ENCODE measurements at regions not wholly inside any gene's neighbourhood (a gene's known extent, or its start where the extent isn't known, plus 50 kb on each side); places are given as distances from the start of the nearest gene placed in this dataset.
A peak's percentile ranks its signal among the peaks of the same experiment; 100 is the strongest.

- peak overlapping the region; percentile 78 for H3K4me3 Mint-ChIP-seq
- H3K4me1 Mint-ChIP-seq (ENCODE audit: low read depth), result peaks cover 37% of the 10 kb centered on the region
- no peaks in the 10 kb centered on the region for H3K27me3 Mint-ChIP-seq
Observed at GRCh38 chr1:84090447-84091245, 53.4 kb upstream of the PRKACB start.

DNA sequence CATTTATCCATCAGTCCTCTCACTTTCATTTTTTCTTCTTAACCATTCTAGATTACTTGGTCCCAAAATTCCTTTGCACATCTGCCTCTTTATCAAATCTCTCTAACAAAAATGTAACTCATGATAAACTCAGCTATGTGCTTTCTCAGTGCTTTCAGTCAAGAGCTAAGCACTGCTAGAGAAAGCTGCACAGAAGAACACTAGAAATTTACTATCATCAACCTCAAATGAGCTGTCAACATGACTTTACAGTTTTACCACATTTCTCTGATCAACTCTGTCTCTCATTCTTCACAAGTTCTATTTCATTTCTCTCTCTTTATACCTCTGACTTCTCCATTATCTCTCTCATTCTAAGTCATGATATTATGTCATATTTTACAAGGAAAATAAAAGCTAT is 54.2 kb upstream of the PRKACB start:
- Mint-ChIP-seq H3K4me3 (no peak overlapping the region), H3K4me1 (ENCODE audit: low read depth) (peaks cover 37% of the 10 kb centered on the region), H3K27ac (peak overlapping the region; percentile 6)

More at GRCh38 chr1:84090447-84091245, 53.4 kb upstream of the PRKACB start:
- H3K27ac Mint-ChIP-seq, result peak overlapping the region; percentile 76
- no peaks in the 10 kb centered on the region for H3K36me3 Mint-ChIP-seq (ENCODE audit: low read depth)
- no peaks in the 10 kb centered on the region for H3K9me3 Mint-ChIP-seq

GRCh38 chr1:84089465-84089864 is 54.6 kb upstream of the PRKACB start:
- Mint-ChIP-seq H3K9me3 (no peaks in the 10 kb centered on the region), H3K4me1 (ENCODE audit: low read depth) (peaks cover 37% of the 10 kb centered on the region), H3K27me3 (no peaks in the 10 kb centered on the region), H3K36me3 (ENCODE audit: low read depth) (no peaks in the 10 kb centered on the region), H3K27ac (peak overlapping the region; percentile 6), H3K4me3 (no peak overlapping the region)

More for the DNA sequence above, 54.2 kb upstream of the PRKACB start:
- no peaks in the 10 kb centered on the region for H3K36me3 Mint-ChIP-seq (ENCODE audit: low read depth)
- no peaks in the 10 kb centered on the region for H3K27me3 Mint-ChIP-seq
- no peaks in the 10 kb centered on the region for H3K9me3 Mint-ChIP-seq

DNA sequence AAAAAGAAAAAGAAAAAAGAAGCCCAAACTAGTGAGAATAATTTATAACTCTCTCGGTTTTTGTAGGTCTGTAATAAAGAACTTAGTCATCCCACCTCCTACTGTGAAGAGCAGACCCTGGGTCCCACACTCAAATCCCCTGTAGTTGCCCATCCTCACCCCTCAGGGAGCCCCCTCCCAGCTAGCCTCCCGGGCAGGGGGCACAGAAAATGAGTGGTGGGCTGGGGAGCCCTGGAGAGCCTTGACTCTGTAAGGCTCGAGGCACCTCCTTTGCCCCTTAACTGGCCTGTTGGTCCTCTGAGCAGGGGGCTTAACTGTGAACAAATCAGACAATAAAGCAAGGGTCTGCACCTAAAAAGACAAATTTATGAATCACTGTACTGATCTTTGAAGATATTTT is 57.5 kb upstream of the PRKACB start:
- Mint-ChIP-seq H3K27ac (no peak overlapping the region), H3K4me3 (no peak overlapping the region), H3K9me3 (no peaks in the 10 kb centered on the region), H3K4me1 (ENCODE audit: low read depth) (peaks cover 30% of the 10 kb centered on the region), H3K36me3 (ENCODE audit: low read depth) (no peaks in the 10 kb centered on the region), H3K27me3 (no peaks in the 10 kb centered on the region)

GRCh38 chr1:84086189-84086588 is 57.9 kb upstream of the PRKACB start:
- no peaks in the 10 kb centered on the region for H3K9me3 Mint-ChIP-seq
- no peak overlapping the region for H3K27ac Mint-ChIP-seq
- H3K36me3 Mint-ChIP-seq (ENCODE audit: low read depth), result no peaks in the 10 kb centered on the region

GRCh38 chr1:84083307-84083706 is 60.8 kb upstream of the PRKACB start:
- Mint-ChIP-seq H3K4me3 (no peak overlapping the region), H3K36me3 (ENCODE audit: low read depth) (no peaks in the 10 kb centered on the region), H3K9me3 (no peaks in the 10 kb centered on the region), H3K27me3 (no peaks in the 10 kb centered on the region), H3K4me1 (ENCODE audit: low read depth) (peaks cover 9% of the 10 kb centered on the region), H3K27ac (no peak overlapping the region)

More at GRCh38 chr1:84086189-84086588, 57.9 kb upstream of the PRKACB start:
- Mint-ChIP-seq H3K4me3 (no peak overlapping the region), H3K4me1 (ENCODE audit: low read depth) (peaks cover 27% of the 10 kb centered on the region), H3K27me3 (no peaks in the 10 kb centered on the region)

DNA sequence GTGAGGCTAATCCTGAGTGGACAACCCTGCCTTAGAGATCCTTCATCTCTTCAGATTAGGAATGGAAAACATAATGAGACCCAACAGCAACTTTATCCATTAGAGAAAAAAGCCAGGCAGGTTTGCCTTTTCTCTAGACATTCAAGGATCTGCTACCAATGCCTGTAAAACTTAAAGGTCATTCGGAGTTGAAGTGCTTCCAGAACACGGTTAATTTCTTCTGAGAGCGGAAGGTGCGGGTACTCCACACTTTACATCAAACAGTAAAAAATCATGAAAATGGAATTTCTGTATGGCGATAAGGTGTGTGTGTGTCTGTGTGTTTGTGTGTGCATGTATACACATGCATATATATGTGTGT is 65.2 kb upstream of the PRKACB start:
- Mint-ChIP-seq H3K27ac (no peak overlapping the region), H3K4me1 (ENCODE audit: low read depth) (peaks cover 18% of the 10 kb centered on the region), H3K27me3 (no peaks in the 10 kb centered on the region), H3K36me3 (ENCODE audit: low read depth) (no peaks in the 10 kb centered on the region), H3K4me3 (peak overlapping the region; percentile 85), H3K9me3 (no peaks in the 10 kb centered on the region)

DNA sequence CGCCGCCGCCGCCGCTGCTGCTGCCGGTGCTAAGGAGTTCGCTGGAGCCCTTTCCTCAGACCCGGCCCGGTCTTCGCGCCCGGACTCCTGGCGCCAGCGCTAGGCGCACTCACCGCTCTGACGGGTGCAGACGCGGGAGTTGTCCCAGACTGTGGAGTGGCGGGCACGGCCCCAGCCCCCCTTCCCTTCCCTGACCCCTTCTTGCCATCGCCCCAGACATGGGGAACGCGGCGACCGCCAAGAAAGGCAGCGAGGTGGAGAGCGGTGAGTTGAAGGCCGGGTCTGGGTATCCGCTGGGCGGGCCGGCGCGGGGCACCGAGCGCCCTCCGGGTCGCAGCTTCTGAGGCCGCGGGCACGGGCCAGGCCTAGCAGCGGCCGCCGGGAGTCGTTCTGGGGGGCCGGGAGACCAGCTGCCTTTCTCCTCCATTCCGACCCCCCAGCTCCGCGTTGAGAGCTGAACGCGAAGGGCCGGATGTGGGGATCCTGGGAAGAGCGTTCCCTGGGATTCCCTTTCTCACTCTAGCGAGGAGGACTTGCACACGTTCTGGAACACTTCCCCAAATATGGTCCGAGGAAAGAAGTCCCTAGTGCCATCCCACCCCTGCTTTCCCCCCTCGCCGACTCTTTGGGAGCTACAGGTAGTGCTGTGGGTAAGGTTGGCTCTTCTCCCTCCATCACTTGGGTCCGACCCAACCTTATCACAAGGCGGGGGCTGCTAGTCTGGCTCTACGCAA is 65.8 kb upstream of the PRKACB start:
- Mint-ChIP-seq H3K36me3 (ENCODE audit: low read depth) (no peaks in the 10 kb centered on the region), H3K9me3 (no peaks in the 10 kb centered on the region), H3K4me3 (peak overlapping the region; percentile 85), H3K27ac (peak overlapping the region; percentile 70), H3K27me3 (no peaks in the 10 kb centered on the region), H3K4me1 (ENCODE audit: low read depth) (peaks cover 18% of the 10 kb centered on the region)

DNA sequence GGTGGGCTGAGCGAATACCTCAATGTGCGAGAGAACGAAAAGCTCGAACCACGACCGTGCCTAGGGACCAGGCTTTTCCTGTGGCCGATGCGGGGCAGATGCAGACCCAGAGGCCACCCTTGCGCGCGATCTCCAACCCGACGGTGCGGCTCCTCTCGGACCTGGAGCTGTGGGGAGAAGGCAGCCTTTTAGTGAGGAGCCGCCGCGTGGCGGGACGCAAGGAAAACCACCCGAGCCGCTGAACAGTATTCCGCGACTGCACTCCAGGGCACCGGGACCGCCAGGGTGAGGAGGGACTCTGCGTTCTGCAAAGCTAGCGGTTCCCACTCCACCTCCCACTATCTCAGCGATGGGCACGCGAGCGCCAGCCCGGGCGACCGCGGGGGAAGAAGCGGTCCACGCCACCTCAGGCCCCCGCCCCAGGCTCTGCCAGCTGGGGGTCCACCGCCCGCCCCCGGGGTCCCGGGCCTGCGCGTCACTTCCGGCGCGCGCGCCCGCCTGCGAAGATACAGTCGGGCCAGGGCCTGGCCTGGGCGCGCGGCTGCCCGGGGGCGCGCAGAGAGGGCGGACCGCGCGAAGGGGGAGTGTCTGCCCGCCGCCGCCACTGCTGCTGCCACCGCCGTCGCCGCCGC is 66.5 kb upstream of the PRKACB start:
- peak overlapping the region; percentile 92 for H3K4me3 Mint-ChIP-seq
- H3K9me3 Mint-ChIP-seq, result no peaks in the 10 kb centered on the region
- H3K27ac Mint-ChIP-seq, result peak overlapping the region; percentile 91
- H3K27me3 Mint-ChIP-seq, result no peaks in the 10 kb centered on the region
- H3K36me3 Mint-ChIP-seq (ENCODE audit: low read depth), result no peaks in the 10 kb centered on the region
- H3K4me1 Mint-ChIP-seq (ENCODE audit: low read depth), result peaks cover 18% of the 10 kb centered on the region

DNA sequence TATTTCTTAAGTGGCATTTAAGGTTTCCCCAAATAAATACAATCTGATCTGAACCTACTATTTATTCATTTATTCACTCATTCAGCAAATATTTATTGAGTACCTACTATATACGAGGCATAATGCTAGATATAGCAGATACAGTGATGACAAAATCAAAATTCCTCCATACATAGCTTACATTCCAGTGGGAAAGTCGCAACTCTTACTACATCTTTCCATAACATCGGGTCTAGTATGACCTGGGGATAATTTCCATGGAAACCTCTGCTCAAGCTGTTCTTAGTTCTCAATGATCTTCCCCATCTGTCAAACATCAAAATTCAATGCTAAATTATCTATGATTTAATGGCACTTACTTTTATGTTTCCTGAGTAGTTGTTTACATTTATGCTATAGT is 70.8 kb upstream of the PRKACB start:
- peaks cover 9% of the 10 kb centered on the region for H3K4me1 Mint-ChIP-seq (ENCODE audit: low read depth)

DNA sequence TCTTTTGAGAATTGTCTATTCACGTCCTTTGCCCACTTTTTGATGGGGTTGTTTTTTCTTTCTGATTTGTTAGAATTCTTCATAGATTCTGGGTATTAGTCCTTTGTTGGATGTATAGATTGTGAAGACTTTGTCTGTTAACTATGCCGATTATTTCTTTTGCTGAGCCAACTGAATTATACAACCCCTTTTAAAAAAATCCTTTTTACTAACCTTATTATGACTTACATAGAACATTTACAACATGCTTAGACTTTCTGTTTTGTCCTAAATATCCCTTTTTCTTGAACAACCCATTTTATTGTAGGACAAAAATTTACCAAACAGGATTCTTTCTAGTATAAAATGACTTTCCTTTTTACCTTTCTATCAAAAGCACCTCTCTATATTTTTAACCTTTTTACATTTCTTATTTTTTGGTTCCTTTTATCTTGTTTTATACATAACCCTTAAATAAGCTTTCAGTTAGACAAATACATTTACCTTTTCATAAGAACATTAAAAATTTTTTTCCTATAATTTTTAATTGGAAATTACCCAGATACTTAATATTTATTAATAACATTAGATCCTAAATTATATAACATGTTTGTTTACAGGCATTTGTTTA is 70.4 kb upstream of the TTLL7 start:
- H3K4me1 Mint-ChIP-seq (ENCODE audit: low read depth), result no peaks in the 10 kb centered on the region
- peaks cover 23% of the 10 kb centered on the region for H3K27me3 Mint-ChIP-seq

More for the DNA sequence above, 70.8 kb upstream of the PRKACB start:
- peaks cover 8% of the 10 kb centered on the region for H3K36me3 Mint-ChIP-seq (ENCODE audit: low read depth)
- H3K9me3 Mint-ChIP-seq, result peaks cover 9% of the 10 kb centered on the region
- H3K4me3 Mint-ChIP-seq, result no peak overlapping the region
- peaks cover 6% of the 10 kb centered on the region for H3K27me3 Mint-ChIP-seq
- no peak overlapping the region for H3K27ac Mint-ChIP-seq

GRCh38 chr1:84062496-84062895 is 63.6 kb upstream of the TTLL7 start:
- Mint-ChIP-seq H3K9me3 (no peaks in the 10 kb centered on the region), H3K27me3 (peaks cover 34% of the 10 kb centered on the region), H3K4me3 (no peak overlapping the region), H3K27ac (no peak overlapping the region), H3K36me3 (ENCODE audit: low read depth) (no peaks in the 10 kb centered on the region), H3K4me1 (ENCODE audit: low read depth) (no peaks in the 10 kb centered on the region)

More for the DNA sequence above, 70.4 kb upstream of the TTLL7 start:
- H3K27ac Mint-ChIP-seq, result no peak overlapping the region
- no peak overlapping the region for H3K4me3 Mint-ChIP-seq
- peaks cover 8% of the 10 kb centered on the region for H3K36me3 Mint-ChIP-seq (ENCODE audit: low read depth)
- H3K9me3 Mint-ChIP-seq, result peaks cover 9% of the 10 kb centered on the region

DNA sequence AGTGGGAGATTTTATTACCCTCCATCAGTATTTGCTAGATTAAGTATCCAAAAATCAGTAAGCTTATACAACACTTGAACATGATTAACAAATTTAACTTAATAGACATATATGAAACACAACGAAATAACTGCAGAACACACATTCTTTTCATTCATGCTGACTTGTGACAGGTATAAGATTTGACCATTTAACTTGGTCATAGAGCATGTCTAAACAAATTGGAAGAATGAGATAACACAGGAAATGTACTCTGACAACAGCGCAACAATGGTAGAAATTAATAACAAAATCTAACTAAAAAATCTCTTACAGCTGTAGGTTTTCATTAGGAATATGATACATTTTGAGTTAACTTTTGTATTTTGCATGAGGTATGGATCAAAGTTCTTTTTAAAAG is 62.4 kb upstream of the TTLL7 start:
- H3K27me3 Mint-ChIP-seq, result peaks cover 27% of the 10 kb centered on the region
- H3K4me3 Mint-ChIP-seq, result no peak overlapping the region
- H3K4me1 Mint-ChIP-seq (ENCODE audit: low read depth), result no peaks in the 10 kb centered on the region

DNA sequence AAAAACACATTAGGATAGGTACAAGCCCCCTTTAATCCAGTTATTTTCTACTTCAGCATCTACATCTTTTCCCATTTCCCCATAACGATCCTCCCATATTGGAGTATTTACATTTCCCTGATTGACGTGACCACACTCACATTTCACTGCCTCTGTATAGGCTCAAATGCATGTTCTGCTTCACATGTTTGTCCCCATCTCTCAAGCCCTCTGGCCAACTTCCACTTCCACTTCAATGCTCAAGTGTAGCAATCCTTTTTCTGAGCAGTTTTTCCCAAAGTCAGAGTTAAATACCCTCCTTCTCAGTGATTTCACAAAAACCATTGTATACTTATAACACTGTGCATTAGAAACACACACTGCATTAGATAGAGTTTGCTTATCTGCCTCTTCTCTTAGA is 61.8 kb upstream of the TTLL7 start:
- no peaks in the 10 kb centered on the region for H3K4me1 Mint-ChIP-seq (ENCODE audit: low read depth)
- H3K27ac Mint-ChIP-seq, result no peak overlapping the region
- no peak overlapping the region for H3K4me3 Mint-ChIP-seq
- no peaks in the 10 kb centered on the region for H3K9me3 Mint-ChIP-seq
- H3K27me3 Mint-ChIP-seq, result peaks cover 26% of the 10 kb centered on the region
- H3K36me3 Mint-ChIP-seq (ENCODE audit: low read depth), result no peaks in the 10 kb centered on the region

More for the DNA sequence above, 62.4 kb upstream of the TTLL7 start:
- Mint-ChIP-seq H3K9me3 (no peaks in the 10 kb centered on the region), H3K27ac (no peak overlapping the region), H3K36me3 (ENCODE audit: low read depth) (no peaks in the 10 kb centered on the region)

DNA sequence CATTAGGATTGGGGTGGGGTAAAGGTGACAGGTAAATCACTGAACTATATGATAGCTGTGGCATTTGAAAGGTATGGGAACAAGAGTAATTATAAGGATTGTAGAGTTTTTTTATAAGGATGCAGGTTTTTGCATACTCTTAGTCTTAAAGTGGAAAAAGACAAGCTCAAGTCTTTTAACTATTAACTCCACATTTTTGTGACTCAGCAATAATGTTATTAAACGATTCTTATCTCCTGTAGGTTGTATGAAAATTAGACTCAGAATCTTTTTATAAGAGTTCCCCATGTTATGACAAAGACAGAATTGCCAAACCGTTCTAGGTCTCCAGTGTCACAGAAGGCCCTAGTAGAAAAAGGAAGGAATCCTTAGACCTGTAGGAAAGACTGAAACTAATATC is 49.9 kb upstream of the TTLL7 start:
- Mint-ChIP-seq H3K36me3 (ENCODE audit: low read depth) (no peaks in the 10 kb centered on the region), H3K4me3 (no peak overlapping the region), H3K27me3 (no peaks in the 10 kb centered on the region), H3K9me3 (no peaks in the 10 kb centered on the region), H3K27ac (no peak overlapping the region), H3K4me1 (ENCODE audit: low read depth) (no peaks in the 10 kb centered on the region)
